Activated naive CD4-positive, alpha-beta T cell treated with anti-CD3 and anti-CD28 coated beads for 36 hours (primary cell): ENCODE measurements at regions not wholly inside any gene's neighbourhood (a gene's known extent, or its start where the extent isn't known, plus 50 kb on each side); places are given as distances from the start of the nearest gene placed in this dataset.

Experiments
- CTCF ChIA-PET: fragments of 350-600 bp; sonication (Branson Sonifier 250); formaldehyde crosslinking; loops from one replicate; lab custom pipeline; 2021; ENCODE audit warnings: antibody characterized with exemption; lab: Charles Lee
- DNase-seq: peaks from one replicate; pipeline ENCODE4 v3.0.0-alpha.2; 2020
- H3K27ac Mint-ChIP-seq: one replicate; pipeline ENCODE4 v1.8.0; 2021; ENCODE audit warnings: mild to moderate bottlenecking, mixed read lengths
- H3K27me3 Mint-ChIP-seq: one replicate; pipeline ENCODE4 v1.8.0; 2021; ENCODE audit warnings: low read depth, mixed read lengths
- H3K36me3 Mint-ChIP-seq: one replicate; pipeline ENCODE4 v1.8.0; 2021; ENCODE audit warnings: low read depth, mixed read lengths
- H3K4me1 Mint-ChIP-seq: one replicate; pipeline ENCODE4 v1.8.0; 2021; ENCODE audit warnings: low read depth, mixed read lengths
- H3K4me3 Mint-ChIP-seq: one replicate; pipeline ENCODE4 v1.8.0; 2021; ENCODE audit warnings: mild to moderate bottlenecking, moderate library complexity, mixed read lengths
- H3K9me3 Mint-ChIP-seq: one replicate; pipeline ENCODE4 v1.8.0; 2021; ENCODE audit warnings: mixed read lengths
- intact Hi-C: fragments of 100-400 bp; cut with micrococcal nuclease; formaldehyde crosslinking; loops from one replicate; pipeline ENCODE4 v1.15.1; 2023

GRCh38 chrX:123075947-123076561, 108.0 kb upstream of the GRIA3 start:
- no peaks in the 10 kb centered on the region for H3K9me3 Mint-ChIP-seq
- no peak for DNase-seq
- no peak overlapping the region for H3K27ac Mint-ChIP-seq
- CTCF ChIA-PET = no interaction called here
- no peaks in the 10 kb centered on the region for H3K4me1 Mint-ChIP-seq
- no peaks in the 10 kb centered on the region for H3K27me3 Mint-ChIP-seq
- intact Hi-C loops = no loop called here
- H3K4me3 Mint-ChIP-seq = no peak overlapping the region
- no peaks in the 10 kb centered on the region for H3K36me3 Mint-ChIP-seq

DNA sequence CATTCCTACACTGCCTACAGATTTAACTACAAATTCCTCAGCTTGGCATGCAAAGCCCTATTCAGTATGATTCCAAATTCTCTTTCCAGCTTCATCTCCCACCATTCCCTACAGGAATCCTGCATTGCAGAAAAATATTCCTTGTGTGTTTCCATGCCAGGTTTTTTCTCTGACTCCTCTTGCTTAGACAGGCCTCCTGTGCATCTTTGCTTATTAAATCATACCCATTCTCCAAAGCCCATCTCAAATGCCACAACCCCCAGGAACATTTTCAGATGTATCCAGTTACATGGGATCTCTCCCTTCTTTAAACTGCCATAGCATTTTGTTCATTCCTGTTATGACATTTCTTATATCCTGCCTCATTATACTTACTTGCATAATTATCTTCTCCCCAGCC, 106.4 kb upstream of the GRIA3 start:
- intact Hi-C loops = no loop called here
- no peak for DNase-seq
- no peaks in the 10 kb centered on the region for H3K9me3 Mint-ChIP-seq
- CTCF ChIA-PET = no interaction called here
- no peaks in the 10 kb centered on the region for H3K36me3 Mint-ChIP-seq
- no peaks in the 10 kb centered on the region for H3K4me1 Mint-ChIP-seq
- H3K4me3 Mint-ChIP-seq = no peak overlapping the region
- H3K27ac Mint-ChIP-seq = no peak overlapping the region
- H3K27me3 Mint-ChIP-seq = no peaks in the 10 kb centered on the region

DNA sequence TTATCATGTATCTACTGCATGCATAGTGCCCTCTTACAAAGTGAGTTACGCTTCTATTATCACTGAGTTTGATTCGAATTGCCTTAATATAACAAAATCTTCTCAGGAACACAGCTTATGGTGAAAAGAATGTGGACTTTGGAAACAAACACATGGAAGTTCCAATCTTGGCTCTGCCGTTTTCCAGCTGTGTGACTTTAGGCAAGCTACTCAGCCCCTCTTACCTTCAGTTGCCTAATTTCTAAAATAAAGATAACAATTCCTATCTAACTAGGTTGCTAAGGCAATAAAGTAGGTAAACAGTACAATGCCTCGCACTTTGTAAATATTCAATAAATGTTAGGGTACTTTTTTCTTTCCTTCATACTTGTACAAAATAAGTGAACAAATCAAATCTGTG, 104.0 kb upstream of the GRIA3 start:
- no peaks in the 10 kb centered on the region for H3K4me1 Mint-ChIP-seq
- H3K27ac Mint-ChIP-seq = no peak overlapping the region
- no peak overlapping the region for H3K4me3 Mint-ChIP-seq

DNA sequence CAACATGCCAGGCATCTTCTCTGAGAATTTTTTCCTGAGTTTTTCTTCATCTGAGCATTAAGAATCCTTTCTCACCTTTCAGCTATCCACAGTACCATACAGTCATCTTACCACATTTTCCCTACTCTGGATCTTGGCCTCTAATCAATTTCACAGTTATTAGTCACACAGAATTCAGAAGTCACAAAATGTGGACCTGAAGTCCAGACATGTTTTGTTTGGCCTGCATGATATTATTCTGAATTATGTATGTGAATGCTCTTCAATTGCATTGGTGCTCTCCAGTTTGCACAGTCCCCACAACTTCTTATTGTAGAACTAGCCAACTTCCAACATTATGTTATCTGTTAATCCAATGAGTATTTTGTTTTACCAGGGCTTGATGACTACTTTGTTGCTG, 102.3 kb upstream of the GRIA3 start:
- H3K9me3 Mint-ChIP-seq = no peaks in the 10 kb centered on the region
- H3K27ac Mint-ChIP-seq = no peak overlapping the region
- CTCF ChIA-PET = no interaction called here
- no peaks in the 10 kb centered on the region for H3K4me1 Mint-ChIP-seq
- H3K36me3 Mint-ChIP-seq = no peaks in the 10 kb centered on the region
- no peak for DNase-seq
- intact Hi-C loops = no loop called here
- H3K27me3 Mint-ChIP-seq = no peaks in the 10 kb centered on the region
- H3K4me3 Mint-ChIP-seq = no peak overlapping the region

More for the DNA sequence above, 104.0 kb upstream of the GRIA3 start:
- no peak for DNase-seq
- CTCF ChIA-PET = no interaction called here
- Mint-ChIP-seq H3K27me3 (no peaks in the 10 kb centered on the region), H3K9me3 (no peaks in the 10 kb centered on the region), H3K36me3 (no peaks in the 10 kb centered on the region)
- intact Hi-C loops = no loop called here

DNA sequence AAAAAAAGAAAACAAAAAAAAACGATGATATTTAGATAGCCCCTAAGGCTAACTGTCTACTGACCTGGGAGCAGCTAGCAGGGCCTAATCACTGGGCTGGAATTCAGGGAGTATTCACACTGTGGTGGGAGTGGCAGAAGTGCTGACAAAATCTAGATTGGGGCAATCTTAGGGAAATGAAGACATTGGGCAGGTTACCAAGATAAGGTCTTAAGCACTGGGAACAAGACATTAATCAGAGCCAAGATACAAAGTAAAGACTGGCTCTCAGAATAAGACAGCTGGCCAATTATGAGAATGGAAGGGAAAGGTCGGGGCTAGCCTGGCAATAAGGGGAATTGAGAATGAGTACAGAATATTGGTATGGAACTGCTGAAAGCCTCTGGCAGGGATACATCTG, 100.2 kb upstream of the GRIA3 start:
- Mint-ChIP-seq H3K4me1 (no peaks in the 10 kb centered on the region), H3K27ac (no peak overlapping the region), H3K27me3 (no peaks in the 10 kb centered on the region), H3K36me3 (no peaks in the 10 kb centered on the region), H3K9me3 (no peaks in the 10 kb centered on the region), H3K4me3 (no peak overlapping the region)
- CTCF ChIA-PET = no interaction called here
- no peak for DNase-seq
- intact Hi-C loops = no loop called here

DNA sequence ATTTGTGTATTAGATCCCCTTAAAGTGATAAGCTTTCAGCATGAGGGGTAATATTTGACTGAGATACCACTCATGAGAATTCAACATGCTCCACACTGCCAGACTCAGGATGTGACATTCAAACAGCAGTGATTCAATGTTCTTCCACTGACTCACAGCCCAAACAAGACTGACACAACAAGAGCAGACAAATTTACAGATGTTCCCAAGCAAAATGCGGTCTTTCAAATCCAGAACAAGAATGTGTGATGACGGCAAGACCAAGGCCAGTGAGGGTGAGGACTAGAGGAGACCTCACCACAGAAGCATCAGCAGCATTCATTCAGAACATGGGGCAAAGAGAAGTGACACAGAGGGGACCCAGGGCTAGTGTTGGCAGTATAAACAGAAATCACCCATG, 99.3 kb upstream of the GRIA3 start:
- intact Hi-C loops = no loop called here
- H3K27ac Mint-ChIP-seq = no peak overlapping the region
- H3K4me3 Mint-ChIP-seq = no peak overlapping the region
- no peaks in the 10 kb centered on the region for H3K36me3 Mint-ChIP-seq
- H3K4me1 Mint-ChIP-seq = no peaks in the 10 kb centered on the region
- H3K9me3 Mint-ChIP-seq = no peaks in the 10 kb centered on the region
- H3K27me3 Mint-ChIP-seq = no peaks in the 10 kb centered on the region
- DNase-seq = no peak
- CTCF ChIA-PET = no interaction called here

- no peaks in the 10 kb centered on the region for H3K27me3 Mint-ChIP-seq
- DNase-seq = no peak
- CTCF ChIA-PET = no interaction called here
- no peak overlapping the region for H3K27ac Mint-ChIP-seq
- H3K4me1 Mint-ChIP-seq = no peaks in the 10 kb centered on the region
- no peaks in the 10 kb centered on the region for H3K9me3 Mint-ChIP-seq
- intact Hi-C loops = no loop called here
- H3K4me3 Mint-ChIP-seq = no peak overlapping the region
- H3K36me3 Mint-ChIP-seq = no peaks in the 10 kb centered on the region
Measured at GRCh38 chrX:123085311-123085940, 98.7 kb upstream of the GRIA3 start.

- no peaks in the 10 kb centered on the region for H3K27me3 Mint-ChIP-seq
- CTCF ChIA-PET = no interaction called here
- no peak overlapping the region for H3K4me3 Mint-ChIP-seq
- no peaks in the 10 kb centered on the region for H3K4me1 Mint-ChIP-seq
- no peak for DNase-seq
- H3K9me3 Mint-ChIP-seq = no peaks in the 10 kb centered on the region
- H3K27ac Mint-ChIP-seq = no peak overlapping the region
- intact Hi-C loops = no loop called here
- H3K36me3 Mint-ChIP-seq = no peaks in the 10 kb centered on the region
Measured at GRCh38 chrX:123086768-123087167, 97.3 kb upstream of the GRIA3 start.

DNA sequence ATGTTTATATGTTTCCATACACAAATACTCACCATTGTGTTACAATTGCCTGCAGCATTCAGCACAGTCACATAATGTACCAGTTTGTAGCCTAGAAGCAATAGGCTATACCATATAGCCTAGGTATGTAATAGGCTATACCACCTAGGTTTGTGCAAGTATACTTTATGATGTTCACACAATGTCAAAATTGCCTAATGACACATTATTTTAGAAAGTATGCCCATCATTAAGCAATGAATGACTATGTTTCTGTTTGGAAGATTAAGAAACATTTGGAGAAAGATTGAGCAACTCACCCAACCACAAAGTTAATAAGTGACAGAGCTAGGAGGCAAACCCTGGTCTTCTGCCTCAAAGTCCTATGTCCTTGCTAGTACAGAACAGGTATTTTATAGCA, 96.8 kb upstream of the GRIA3 start:
- no peaks in the 10 kb centered on the region for H3K4me1 Mint-ChIP-seq
- intact Hi-C loops = no loop called here

DNA sequence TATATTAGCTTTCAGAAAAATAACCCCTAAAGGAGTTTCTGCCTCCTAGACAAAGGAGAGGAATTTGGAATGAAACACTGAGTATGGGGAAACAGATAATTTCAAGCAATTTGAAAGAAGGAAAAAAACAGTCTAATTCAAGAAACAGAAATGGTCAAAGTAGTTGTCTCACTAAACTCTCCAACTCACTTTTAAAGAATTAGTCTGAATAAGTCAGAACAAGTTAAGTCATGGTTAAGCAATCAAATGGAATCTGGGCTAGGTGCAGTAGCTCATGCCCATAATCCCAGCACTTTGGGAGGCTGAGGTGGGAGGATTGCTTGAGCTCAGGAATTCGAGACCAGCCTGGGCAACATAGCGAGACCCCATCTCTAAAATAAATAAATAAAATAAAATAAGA, 95.7 kb upstream of the GRIA3 start:
- H3K27me3 Mint-ChIP-seq = no peaks in the 10 kb centered on the region
- no peaks in the 10 kb centered on the region for H3K4me1 Mint-ChIP-seq
- H3K36me3 Mint-ChIP-seq = no peaks in the 10 kb centered on the region
- H3K27ac Mint-ChIP-seq = no peak overlapping the region
- DNase-seq = no peak
- intact Hi-C loops = no loop called here
- H3K4me3 Mint-ChIP-seq = no peak overlapping the region
- CTCF ChIA-PET = interaction anchor here (0.6 kb wide), 1 partner anchor 96 kb away, joined by 3 read pairs; the partner anchor contains the start of gene GRIA3
- no peaks in the 10 kb centered on the region for H3K9me3 Mint-ChIP-seq

More for the DNA sequence above, 96.8 kb upstream of the GRIA3 start:
- CTCF ChIA-PET = no interaction called here
- DNase-seq = no peak
- Mint-ChIP-seq H3K4me3 (no peak overlapping the region), H3K27me3 (no peaks in the 10 kb centered on the region), H3K27ac (no peak overlapping the region), H3K9me3 (no peaks in the 10 kb centered on the region), H3K36me3 (no peaks in the 10 kb centered on the region)

- no peaks in the 10 kb centered on the region for H3K9me3 Mint-ChIP-seq
- intact Hi-C loops = no loop called here
- CTCF ChIA-PET = no interaction called here
- no peaks in the 10 kb centered on the region for H3K36me3 Mint-ChIP-seq
- no peak overlapping the region for H3K27ac Mint-ChIP-seq
- no peaks in the 10 kb centered on the region for H3K27me3 Mint-ChIP-seq
- no peak overlapping the region for H3K4me3 Mint-ChIP-seq
- H3K4me1 Mint-ChIP-seq = no peaks in the 10 kb centered on the region
- no peak for DNase-seq
Measured at GRCh38 chrX:123088930-123089329, 95.1 kb upstream of the GRIA3 start.

GRCh38 chrX:123093792-123094191, 90.3 kb upstream of the GRIA3 start:
- no peaks in the 10 kb centered on the region for H3K9me3 Mint-ChIP-seq
- H3K4me3 Mint-ChIP-seq = no peak overlapping the region
- no peaks in the 10 kb centered on the region for H3K4me1 Mint-ChIP-seq
- intact Hi-C loops = no loop called here
- no peak for DNase-seq
- H3K36me3 Mint-ChIP-seq = no peaks in the 10 kb centered on the region
- CTCF ChIA-PET = no interaction called here
- H3K27me3 Mint-ChIP-seq = no peaks in the 10 kb centered on the region
- H3K27ac Mint-ChIP-seq = no peak overlapping the region
